Glomerular endothelial cell (primary cell): ENCODE measurements at regions not wholly inside any gene's neighbourhood (a gene's known extent, or its start where the extent isn't known, plus 50 kb on each side); places are given as distances from the start of the nearest gene placed in this dataset.

Experiments used
- DNase-seq: peaks from one replicate; pipeline ENCODE4 v3.0.0-alpha.2; 2011; ENCODE audit warnings: low read depth, low spot score; ENCODE audit errors: extremely low read depth

DNA sequence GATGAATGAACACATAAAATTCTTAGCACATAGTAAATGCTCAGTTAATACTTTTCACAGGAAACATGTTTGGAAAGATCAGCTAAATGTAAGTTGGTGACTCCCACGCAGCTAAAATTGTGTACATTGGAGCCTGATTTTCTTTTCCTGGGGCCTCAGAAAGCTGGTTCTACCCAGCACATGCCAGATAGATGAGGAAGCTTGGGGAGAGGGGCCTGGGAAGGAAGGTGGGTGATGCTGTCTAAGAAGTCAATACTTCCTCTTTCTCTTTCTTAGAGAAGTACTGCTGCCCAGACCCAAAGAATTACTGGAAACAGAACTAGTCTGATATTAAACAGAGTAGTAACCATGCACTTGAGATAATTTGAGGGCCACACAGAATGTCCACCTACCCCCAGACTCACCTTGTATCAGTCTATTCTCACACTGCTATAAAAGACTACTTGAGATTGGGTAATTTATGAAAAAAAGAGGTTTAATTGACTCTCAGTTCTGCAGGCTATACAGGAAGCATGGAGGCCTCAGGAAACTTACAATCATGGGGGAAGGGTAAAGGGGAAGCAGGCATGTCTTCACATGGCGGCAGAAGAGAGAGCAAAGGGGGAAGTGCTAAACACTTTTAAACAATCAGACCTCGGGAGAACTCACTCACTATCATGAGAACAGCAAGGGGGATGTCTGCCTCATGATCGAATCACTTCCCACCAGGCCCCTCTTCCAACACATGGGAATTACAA is 123.3 kb upstream of the MED13L start:
- no peak for DNase-seq

DNA sequence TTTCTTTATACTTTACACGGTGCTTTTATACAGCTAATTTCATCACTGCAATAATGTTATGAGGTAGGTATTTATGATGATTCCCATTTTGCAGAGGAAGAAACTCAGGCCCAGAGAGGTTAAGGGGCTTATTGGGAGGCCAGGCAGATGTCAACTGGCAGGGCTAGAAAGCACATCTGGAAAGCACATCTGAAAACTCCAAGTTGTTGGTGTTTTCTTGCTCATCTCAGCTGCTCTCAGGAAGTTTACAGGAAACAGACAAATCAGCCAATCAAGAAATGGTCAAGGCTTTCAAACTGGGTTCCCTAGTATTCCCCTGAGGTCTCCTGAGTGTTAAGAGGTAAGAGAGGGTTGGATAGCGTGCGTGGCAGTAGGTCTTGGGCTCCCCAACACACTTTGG is 124.1 kb upstream of the MED13L start:
- no peak for DNase-seq

DNA sequence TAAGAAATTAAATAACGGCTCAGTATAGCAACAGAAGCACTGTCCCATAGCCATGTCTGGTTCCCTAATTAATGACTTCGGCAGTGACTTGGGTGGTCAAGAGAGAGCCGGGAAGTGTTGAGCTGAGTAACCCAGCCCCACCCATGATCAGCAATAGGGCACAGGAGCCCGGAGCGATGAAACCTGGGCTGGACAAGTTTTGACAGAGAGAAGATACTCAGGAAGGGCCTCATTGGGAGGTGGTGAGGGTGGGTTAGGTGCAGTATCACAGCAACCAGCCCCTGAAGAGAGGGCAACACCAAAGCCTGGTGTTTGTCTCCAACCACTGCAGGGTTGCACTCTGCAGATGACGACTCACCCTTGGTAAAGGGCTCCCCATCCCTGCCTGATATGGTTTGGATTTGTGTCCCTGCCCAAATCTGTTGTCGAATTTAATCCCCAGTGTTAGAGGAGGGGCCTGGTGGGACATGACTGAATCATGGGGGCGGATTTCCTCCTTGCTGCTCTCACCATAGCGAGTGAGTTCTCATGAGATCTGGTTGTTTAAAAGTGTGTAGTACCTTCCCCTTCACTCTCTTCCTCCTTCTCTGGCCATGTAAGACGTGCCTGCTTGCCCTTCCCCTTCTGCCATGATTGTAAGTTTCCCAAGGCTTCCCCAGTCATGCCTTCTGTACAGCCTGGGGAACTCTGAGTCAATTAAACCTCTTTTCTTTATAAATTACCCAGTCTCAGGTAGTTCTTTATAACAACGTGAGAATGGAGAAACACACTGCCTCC is 124.9 kb upstream of the MED13L start:
- DNase-seq: no peak

- no peak for DNase-seq
Measured at GRCh38 chr12:116403546-116403945, 126.1 kb upstream of the MED13L start.

DNA sequence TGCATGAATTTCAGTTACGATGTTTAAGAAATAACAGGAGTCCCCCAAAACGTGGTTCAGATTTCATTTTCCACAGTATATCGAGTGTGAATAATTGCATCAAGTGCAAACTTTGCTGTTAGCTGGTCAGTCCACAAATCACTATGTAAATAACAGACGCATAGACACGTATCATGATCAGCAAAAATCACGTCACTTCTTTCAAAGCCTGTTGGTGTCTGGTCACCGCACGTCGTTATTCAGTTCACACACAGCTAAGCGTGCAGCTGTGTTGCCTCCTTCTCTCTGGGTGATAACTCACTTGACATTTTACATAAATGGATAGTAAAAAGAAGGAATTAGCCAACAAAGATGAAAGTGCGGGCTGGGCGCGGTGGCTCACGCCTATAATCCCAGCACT is 126.8 kb upstream of the MED13L start:
- no peak for DNase-seq

DNA sequence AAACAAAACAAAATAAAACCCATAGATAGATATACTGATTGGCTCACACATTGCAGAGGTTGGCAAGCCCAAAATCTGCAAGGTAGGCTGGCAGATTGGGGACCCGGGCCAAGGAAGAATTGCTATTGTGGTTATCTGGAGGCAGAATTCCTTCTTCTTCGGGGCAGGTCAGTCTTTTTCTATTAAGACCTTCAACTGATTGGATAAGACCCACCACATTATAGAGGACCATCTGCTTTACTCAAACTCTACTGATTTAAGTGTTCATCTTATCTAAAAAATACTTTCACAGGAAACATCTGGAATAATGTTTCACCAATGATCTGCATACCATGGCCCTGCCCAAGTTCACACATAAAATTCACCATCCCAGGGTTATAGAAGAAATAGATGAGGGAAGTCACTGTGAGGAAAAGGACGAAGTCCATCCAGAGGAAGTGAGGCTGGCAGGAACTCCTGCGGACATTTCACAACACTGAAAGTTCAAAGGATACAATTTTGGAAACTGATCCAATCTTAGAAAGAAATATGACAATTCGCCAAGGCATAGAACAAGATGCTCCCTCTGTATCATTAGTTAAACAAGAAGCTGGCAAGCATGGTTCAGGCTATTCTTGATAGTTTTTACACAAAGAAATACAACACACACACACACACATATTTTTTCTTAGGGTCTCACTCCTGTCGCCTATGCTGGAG is 127.6 kb upstream of the MED13L start:
- DNase-seq: no peak

DNA sequence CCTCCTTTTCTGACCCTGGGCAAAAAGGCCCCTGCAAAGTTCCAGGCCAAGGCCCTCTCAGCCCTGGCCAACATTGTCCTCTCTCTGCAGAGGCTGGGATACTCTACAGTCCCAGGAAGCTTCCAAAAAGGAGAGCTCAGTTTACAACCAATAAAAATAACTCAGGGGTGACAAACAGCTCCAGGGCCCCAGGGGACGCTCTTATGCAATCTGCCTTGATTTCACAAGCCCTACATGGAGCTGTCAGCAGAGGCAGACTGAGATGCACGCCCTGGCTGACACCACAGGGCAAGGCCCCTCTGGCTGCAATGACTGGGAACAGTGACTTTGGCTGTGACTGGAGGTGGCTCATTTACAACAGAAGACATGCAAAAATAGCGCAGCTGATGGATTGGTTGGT is 129.0 kb upstream of the MED13L start:
- DNase-seq: no peak

DNA sequence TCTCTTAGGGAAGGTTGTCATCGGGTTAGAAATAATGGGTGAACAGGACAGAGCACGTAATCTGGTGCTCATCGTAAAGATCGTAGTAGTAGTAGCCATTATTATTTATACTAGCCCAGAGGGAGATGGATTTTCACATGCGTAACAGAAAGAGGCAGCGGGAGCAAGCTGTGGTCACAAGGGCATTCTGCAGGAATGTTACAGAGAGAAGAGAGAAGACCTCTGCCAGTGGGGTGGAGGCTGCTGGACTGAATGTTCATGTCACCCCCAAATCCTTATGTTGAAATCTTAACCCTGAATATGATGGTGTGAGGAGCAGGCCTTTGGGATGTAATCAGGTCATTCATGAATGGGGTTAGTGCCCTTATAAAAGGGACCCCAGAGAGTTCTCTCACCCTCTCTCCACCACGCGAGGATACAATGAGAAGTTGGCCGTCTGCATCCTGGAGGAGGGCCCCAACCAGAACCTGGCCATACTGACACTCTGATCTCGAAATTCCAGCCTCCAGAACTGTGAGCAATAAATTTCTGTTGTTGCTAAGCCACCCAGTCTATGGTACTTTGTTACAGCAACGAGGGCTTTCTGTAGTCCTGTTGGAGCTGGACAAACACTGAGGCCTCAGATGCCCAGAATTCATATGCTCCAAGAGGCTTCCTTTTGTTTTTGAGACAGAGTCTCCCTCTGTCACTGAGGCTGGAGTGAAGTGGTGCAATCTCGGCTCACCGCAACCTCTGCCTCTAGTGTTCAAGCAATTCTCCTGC is 131.2 kb upstream of the MED13L start:
- DNase-seq: no peak

DNA sequence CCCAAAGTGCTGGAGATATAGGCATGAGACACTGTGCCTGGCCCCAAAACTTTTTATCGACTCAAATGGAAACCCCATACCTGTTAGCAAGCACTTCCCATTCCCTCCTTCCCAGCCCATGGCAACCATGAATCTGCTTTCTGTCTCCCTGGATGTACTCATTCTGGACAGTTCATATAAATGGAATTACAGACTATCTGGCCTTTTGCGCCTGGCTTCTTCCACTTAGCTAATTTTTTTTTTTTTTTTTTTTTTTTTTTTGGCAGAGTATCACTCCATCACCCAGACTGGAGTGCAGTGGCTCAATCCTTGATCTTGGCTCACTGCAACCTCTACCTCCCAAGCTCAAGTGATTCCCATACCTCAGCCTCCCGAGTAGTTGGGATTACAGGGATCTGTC is 134.5 kb upstream of the MED13L start:
- DNase-seq: no peak

GRCh38 chr12:116414891-116415290 is 137.4 kb upstream of the MED13L start:
- no peak for DNase-seq

DNA sequence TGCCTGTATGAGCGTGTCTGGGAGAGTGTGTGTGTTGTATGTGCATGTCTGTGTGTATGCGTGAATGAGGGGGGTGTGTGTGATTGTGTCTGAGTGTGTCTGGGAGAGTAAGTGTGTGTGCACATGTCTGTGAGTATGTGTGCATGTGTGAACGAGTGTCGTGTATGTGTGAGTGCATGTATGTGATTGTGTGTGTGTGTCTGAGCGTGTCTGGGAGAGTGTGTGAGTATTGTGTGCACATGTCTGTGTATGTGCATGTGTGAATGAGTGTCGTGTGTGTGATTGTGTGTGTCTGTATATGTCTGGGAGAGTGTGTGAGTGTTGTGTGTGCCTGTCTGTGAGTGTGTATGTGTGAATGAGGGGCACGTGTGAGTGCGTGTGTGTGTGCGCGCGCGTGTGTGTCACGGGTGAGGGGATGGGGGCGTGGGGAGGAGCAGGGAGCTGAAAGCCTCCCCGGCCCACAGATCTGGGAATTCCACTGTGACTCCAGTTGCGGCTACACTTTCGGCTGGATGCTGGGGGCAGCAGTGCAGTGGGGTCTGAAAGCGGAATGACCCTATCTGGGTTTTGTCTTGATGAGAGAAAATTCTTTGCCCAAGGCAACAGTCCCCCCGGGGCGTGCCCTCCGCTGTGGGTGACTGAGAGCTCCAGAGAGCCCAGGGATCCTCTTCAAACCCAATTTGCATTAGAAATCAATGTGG is 138.1 kb upstream of the MED13L start:
- no peak for DNase-seq

DNA sequence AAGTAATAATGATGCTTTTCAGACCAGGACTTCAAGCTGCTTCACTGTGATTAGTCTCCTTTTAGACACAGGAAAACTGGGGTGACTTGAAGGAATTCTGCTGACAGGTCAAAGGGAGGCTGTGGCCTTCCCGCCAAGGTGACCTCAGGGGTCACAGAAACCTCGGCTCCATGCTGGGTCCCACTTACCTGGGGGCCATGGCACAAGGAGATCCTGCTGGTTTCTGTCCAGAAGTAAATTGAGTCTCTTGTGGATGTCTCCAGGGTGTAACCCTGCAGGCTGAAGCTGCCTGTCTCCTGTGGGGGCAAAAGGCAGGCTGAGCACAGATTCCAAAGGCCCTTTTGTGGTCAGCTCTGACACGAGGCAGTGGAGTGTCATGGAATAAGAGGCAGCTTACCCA is 138.7 kb upstream of the MED13L start:
- DNase-seq: no peak

DNA sequence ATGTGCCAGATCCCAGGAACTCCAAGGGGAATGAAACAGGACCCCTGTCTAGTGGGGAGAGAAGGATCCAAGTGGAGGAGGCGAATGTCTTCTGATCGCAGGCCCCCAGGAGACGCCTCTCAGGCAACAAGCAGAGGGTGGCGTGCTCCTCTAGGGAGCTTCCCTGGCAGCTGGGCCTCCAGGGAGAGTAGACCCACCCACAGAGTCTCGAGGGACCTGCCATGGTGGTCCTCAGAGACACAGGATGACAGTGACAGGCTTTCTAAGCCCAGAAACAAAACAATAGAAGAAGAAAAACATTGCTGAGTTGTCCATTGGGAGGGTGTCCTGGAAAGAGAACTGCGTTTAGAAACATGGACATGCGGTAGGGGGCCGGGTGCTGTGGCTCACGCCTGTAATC is 140.6 kb upstream of the MAP1LC3B2 start:
- no peak for DNase-seq

DNA sequence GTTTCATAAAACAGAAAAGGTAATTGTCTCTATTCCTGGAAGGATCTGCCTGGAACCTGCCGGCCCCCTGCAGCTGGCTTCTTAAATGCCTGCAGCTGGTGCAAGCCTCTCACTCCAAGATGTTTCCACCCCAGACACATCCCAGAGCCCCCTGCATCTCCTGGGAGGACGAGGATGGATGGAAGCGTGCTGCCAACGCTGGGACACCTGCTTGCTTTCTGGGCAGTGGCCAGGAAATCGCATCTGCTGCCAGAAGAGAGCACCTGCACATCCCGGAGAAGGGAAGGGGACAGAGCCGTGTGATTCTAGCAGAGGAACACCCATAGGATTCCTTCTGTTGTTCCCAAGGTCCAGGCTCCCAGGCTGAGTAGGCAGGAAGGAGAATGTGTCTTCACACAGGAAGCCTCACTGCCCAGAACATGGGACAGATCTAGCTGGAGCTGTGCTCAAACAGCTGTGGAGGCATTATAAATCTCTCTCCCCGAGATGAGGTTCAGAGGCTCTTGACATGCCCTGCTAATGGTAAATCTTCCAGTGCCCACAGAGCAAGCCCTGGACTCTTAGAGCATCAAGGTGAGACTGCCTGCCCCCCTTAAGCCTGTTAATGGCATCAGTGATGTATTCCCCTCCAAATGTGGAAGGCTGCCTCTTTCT is 138.8 kb upstream of the MAP1LC3B2 start:
- DNase-seq: no peak

DNA sequence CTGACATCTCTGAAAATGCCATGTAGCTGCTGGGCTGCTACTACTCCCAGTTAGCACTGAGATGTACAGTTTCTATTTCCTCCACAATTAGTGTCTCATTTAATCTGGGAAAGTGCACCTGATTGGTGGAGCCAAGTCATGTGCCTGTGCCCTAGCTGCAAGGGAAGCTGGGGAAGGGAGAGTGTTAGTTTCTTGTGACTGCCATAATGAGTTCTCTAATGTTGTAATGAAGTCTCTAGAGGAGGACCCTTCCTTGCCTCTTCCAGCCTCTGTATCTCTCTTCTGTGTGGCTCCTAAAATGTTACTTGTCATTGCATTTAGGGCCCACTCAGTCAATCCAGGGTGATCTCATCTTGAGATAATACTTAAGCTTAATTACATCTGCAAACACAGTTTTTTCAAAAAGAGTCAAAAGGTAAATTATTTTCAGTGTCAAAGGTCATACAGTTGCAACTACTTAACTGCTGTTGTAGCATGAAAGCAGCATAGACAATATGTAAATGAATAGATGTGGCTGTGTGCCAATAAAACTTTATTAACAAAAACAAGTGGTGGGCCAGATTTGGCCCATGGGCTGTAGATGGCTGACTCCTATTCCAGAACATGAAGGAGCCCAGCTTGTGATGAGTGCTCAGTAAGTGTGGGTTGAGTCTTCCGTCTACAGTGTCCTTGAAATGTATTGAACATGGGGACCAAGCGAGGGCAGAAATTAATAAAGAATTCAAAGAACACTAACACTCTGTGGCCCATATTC is 137.2 kb upstream of the MAP1LC3B2 start:
- DNase-seq: no peak

- DNase-seq: no peak
Measured at GRCh38 chr12:116423094-116423493, 136.1 kb upstream of the MAP1LC3B2 start.

- no peak for DNase-seq
Measured at GRCh38 chr12:116425256-116426193, 133.7 kb upstream of the MAP1LC3B2 start.
